ENCODE measurements at regions not wholly inside any gene's neighbourhood (a gene's known extent, or its start where the extent isn't known, plus 50 kb on each side); places are given as distances from the start of the nearest gene placed in this dataset.
"Not testable (repeated sequence)": the region's sequence is repeated elsewhere in the genome, so short reads cannot be mapped to it uniquely, and the experiment has no call there.

- Mint-ChIP-seq H3K27ac (peak overlapping the region; percentile 42), H3K4me3 (ENCODE audit: low read depth) (no peak overlapping the region), H3K9me3 (no peaks in the 10 kb centered on the region), H3K27me3 (ENCODE audit: low read depth) (no peaks in the 10 kb centered on the region), H3K36me3 (ENCODE audit: low read depth) (no peaks in the 10 kb centered on the region), H3K4me1 (ENCODE audit: low read depth) (peaks cover 32% of the 10 kb centered on the region)
- intact Hi-C loops (cut with micrococcal nuclease) = loop anchor here (2.0 kb wide), 1 partner anchor 26 kb away; no protein-coding TSS in a partner anchor
- peak; percentile 62 for DNase-seq (ENCODE audit: low spot score)
Measured at GRCh38 chr12:68538726-68539614, 71.7 kb upstream of the RAP1B start.

DNA sequence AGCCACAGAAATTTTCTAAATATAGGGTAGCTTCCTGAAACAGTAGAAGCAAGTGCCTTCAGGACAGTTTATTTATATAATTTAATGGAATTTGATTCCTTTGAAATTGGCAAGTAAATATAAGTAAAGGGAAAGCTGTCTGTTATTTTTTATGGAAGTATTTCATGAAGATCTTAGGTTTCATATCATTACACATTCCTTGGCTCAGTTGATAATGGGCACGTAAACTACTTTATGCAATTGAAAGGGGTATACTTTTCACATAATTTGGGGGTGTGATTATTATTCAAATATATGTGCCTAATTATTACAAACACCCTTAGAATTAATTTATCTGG lies 71.1 kb upstream of the RAP1B start:
- Mint-ChIP-seq H3K4me1 (ENCODE audit: low read depth) (peaks cover 32% of the 10 kb centered on the region), H3K36me3 (ENCODE audit: low read depth) (no peaks in the 10 kb centered on the region), H3K27me3 (ENCODE audit: low read depth) (no peaks in the 10 kb centered on the region), H3K27ac (no peak overlapping the region), H3K4me3 (ENCODE audit: low read depth) (no peak overlapping the region), H3K9me3 (no peaks in the 10 kb centered on the region)
- intact Hi-C loops (cut with micrococcal nuclease) = loop anchor here (2.0 kb wide), 1 partner anchor 25 kb away; no protein-coding TSS in a partner anchor
- DNase-seq (ENCODE audit: low spot score) = no peak

DNA sequence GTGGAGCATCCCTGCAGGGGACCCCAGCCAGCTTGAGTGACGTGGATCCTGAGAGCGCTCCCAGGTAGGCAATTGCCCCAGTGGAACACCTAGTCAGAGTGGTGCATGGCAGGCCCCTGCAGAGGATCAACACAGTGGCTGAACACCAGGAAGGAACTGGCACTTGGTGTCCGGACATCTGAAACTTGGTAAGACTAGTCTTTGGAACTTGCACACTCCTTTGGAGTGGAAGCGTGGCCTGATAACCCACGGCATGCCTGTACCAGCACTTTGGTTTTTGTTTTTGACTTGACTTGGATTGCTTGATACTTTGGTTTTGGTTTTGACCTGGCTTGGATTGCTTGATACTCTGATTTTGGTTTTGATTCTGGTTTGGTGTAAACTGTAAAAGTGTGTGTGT lies 69.9 kb upstream of the RAP1B start:
- not testable (repeated sequence) for H3K4me3 Mint-ChIP-seq (ENCODE audit: low read depth); H3K27ac Mint-ChIP-seq

GRCh38 chr12:68547318-68547717 lies 63.4 kb upstream of the RAP1B start:
- H3K36me3 Mint-ChIP-seq (ENCODE audit: low read depth) = peaks cover 13% of the 10 kb centered on the region
- DNase-seq (ENCODE audit: low spot score); H3K27me3 Mint-ChIP-seq (ENCODE audit: low read depth); H3K27ac Mint-ChIP-seq; H3K4me3 Mint-ChIP-seq (ENCODE audit: low read depth); intact Hi-C loops (cut with micrococcal nuclease); H3K4me1 Mint-ChIP-seq (ENCODE audit: low read depth): not testable (repeated sequence)
- H3K9me3 Mint-ChIP-seq = peaks cover 23% of the 10 kb centered on the region

More for the DNA sequence above, 69.9 kb upstream of the RAP1B start:
- DNase-seq (ENCODE audit: low spot score); intact Hi-C loops (cut with micrococcal nuclease); H3K9me3 Mint-ChIP-seq; H3K27me3 Mint-ChIP-seq (ENCODE audit: low read depth); H3K36me3 Mint-ChIP-seq (ENCODE audit: low read depth): not testable (repeated sequence)
- H3K4me1 Mint-ChIP-seq (ENCODE audit: low read depth) = peaks cover 32% of the 10 kb centered on the region

DNA sequence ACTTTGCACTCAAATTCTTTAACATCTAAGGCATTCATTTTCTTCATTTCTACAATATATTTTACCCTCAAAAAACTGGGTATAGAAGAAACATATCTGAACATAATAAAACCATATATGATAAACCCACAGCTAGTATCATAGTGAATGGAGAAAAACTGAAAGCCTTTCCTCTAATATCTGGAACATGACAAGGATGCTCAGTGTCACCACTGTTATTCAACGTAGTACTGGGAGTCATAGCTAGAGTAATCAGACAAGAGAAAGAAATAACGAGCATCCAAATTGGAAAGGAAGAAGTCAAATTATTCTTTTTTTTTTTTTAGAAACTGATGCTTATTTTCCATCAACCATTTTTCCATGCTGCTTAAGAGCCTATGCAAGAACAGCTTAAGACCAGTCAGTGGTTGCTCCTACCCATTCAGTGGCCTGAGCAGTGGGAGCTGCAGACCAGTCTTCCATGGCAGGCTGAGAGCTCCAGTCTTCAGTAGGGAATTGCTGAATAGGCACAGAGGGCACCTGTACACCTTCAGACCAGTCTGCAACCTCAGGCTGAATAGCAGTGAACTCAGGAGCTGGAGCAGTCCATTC lies 58.0 kb upstream of the RAP1B start:
- H3K27ac Mint-ChIP-seq = not testable (repeated sequence)

DNA sequence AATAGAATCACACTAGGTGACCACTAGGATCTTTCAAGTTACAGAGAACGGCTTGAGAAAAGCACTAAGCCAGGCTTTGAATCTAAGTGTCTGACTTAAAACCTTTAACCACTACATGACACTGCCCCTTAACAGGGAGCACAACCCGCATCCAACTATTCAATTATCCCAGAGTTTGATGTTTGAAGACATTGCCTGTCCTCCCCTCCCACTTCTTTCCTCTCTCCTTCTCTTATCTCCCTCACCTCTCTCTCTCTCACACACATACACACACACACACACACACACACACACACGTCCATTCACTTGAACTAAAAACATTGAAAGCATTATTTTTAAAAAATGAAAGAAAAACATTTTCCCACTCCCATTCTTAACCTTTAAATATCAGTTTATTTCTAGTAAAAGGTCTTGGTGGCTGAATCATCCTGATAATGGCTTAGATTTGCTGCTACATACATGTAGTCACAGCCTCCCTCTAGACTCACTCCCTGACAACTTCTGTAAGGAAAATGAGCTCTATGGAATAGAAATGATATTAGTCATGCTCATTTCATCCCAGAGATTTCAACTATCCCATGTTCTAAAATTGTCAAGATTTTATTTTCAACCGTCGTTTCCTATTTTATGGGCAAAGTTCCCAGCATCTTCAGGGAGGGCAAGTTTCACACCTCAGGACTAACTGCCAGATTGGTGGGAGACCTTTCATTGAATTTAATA lies 53.5 kb upstream of the RAP1B start:
- Mint-ChIP-seq H3K4me3 (ENCODE audit: low read depth) (no peak overlapping the region), H3K9me3 (no peaks in the 10 kb centered on the region), H3K4me1 (ENCODE audit: low read depth) (peaks cover 22% of the 10 kb centered on the region), H3K27me3 (ENCODE audit: low read depth) (peaks cover 17% of the 10 kb centered on the region), H3K36me3 (ENCODE audit: low read depth) (no peaks in the 10 kb centered on the region), H3K27ac (peak overlapping the region; percentile 15)
- intact Hi-C loops (cut with micrococcal nuclease) = loop anchor here (5.0 kb wide), 1 partner anchor 75 kb away; no protein-coding TSS in a partner anchor
- DNase-seq (ENCODE audit: low spot score) = no peak

More for the DNA sequence above, 58.0 kb upstream of the RAP1B start:
- DNase-seq (ENCODE audit: low spot score); H3K4me3 Mint-ChIP-seq (ENCODE audit: low read depth); intact Hi-C loops (cut with micrococcal nuclease); H3K4me1 Mint-ChIP-seq (ENCODE audit: low read depth); H3K36me3 Mint-ChIP-seq (ENCODE audit: low read depth): not testable (repeated sequence)
- Mint-ChIP-seq H3K9me3 (peaks cover 12% of the 10 kb centered on the region), H3K27me3 (ENCODE audit: low read depth) (peaks cover 22% of the 10 kb centered on the region)

- H3K4me3 Mint-ChIP-seq (ENCODE audit: low read depth) = no peak overlapping the region
- H3K36me3 Mint-ChIP-seq (ENCODE audit: low read depth) = no peaks in the 10 kb centered on the region
- H3K27me3 Mint-ChIP-seq (ENCODE audit: low read depth) = peaks cover 12% of the 10 kb centered on the region
- DNase-seq (ENCODE audit: low spot score) = no peak
- H3K4me1 Mint-ChIP-seq (ENCODE audit: low read depth) = peaks cover 31% of the 10 kb centered on the region
- H3K27ac Mint-ChIP-seq = no peak overlapping the region
- no peaks in the 10 kb centered on the region for H3K9me3 Mint-ChIP-seq
- intact Hi-C loops (cut with micrococcal nuclease) = loop anchor here (5.0 kb wide), 1 partner anchor 77 kb away; no protein-coding TSS in a partner anchor
Measured at GRCh38 chr12:68559246-68559645, 51.5 kb upstream of the RAP1B start.

- Mint-ChIP-seq H3K4me3 (ENCODE audit: low read depth) (no peak overlapping the region), H3K36me3 (ENCODE audit: low read depth) (no peaks in the 10 kb centered on the region), H3K9me3 (no peaks in the 10 kb centered on the region), H3K27me3 (ENCODE audit: low read depth) (peaks cover 5% of the 10 kb centered on the region), H3K27ac (no peak overlapping the region), H3K4me1 (ENCODE audit: low read depth) (peaks cover 41% of the 10 kb centered on the region)
- no peak for DNase-seq (ENCODE audit: low spot score)
- intact Hi-C loops (cut with micrococcal nuclease) = loop anchor here (5.0 kb wide), 1 partner anchor 78 kb away; no protein-coding TSS in a partner anchor
Measured at GRCh38 chr12:68559984-68560850, 50.5 kb upstream of the RAP1B start.

- peaks cover 2% of the 10 kb centered on the region for H3K27me3 Mint-ChIP-seq (ENCODE audit: low read depth)
- intact Hi-C loops (cut with micrococcal nuclease) = no loop called here
- no peak for DNase-seq (ENCODE audit: low spot score)
- no peak overlapping the region for H3K4me3 Mint-ChIP-seq (ENCODE audit: low read depth)
- H3K9me3 Mint-ChIP-seq = no peaks in the 10 kb centered on the region
- H3K27ac Mint-ChIP-seq = no peak overlapping the region
- peaks cover 47% of the 10 kb centered on the region for H3K4me1 Mint-ChIP-seq (ENCODE audit: low read depth)
- no peaks in the 10 kb centered on the region for H3K36me3 Mint-ChIP-seq (ENCODE audit: low read depth)
Measured at GRCh38 chr12:68560851-68561422, 49.8 kb upstream of the RAP1B start.
